HEK293 (cell line): ENCODE measurements at regions not wholly inside any gene's neighbourhood (a gene's known extent, or its start where the extent isn't known, plus 50 kb on each side); places are given as distances from the start of the nearest gene placed in this dataset.
"Not testable (repeated sequence)": the region's sequence is repeated elsewhere in the genome, so short reads cannot be mapped to it uniquely, and the experiment has no call there.

Experiments
- CTCF ChIA-PET: fragments of 350-600 bp; formaldehyde crosslinking; extraction: SDS; loops from one replicate; lab custom pipeline; 2021; ENCODE audit warnings: antibody characterized with exemption; lab: Yijun Ruan, JAX
- POLR2A ChIA-PET: fragments of 300-600 bp; formaldehyde crosslinking; extraction: SDS; loops from one replicate; lab custom pipeline; 2020; ENCODE audit warnings: antibody characterized with exemption, inconsistent platforms; lab: Yijun Ruan, JAX
- H3K27ac ChIP-seq: fragments of 200-500 bp; sonication (Bioruptor generic); 2 replicates; pipeline ENCODE4 v1.5.1; 2014; ENCODE audit warnings: low read depth, low read length, control low read depth, inconsistent platforms; ENCODE audit errors: extremely low read depth
- H3K36me3 ChIP-seq, 2 experiments: fragments of 200-500 bp in 1 of 2; sonication (Bioruptor generic) in 1 of 2; 1 replicate in 1 of 2; 2 replicates in 1 of 2; pipeline ENCODE4 v1.5.1; 2014 to 2017; ENCODE audit warnings: inconsistent platforms in 2 of 2, low read length in 2 of 2; ENCODE audit not compliant: control insufficient read depth in 2 of 2, insufficient read depth in 1 of 2
- H3K4me1 ChIP-seq: fragments of 200-500 bp; sonication (Bioruptor generic); 2 replicates; pipeline ENCODE4 v1.5.1; 2014; ENCODE audit warnings: mild to moderate bottlenecking, low read length, inconsistent platforms; ENCODE audit not compliant: control insufficient read depth, insufficient read depth
- H3K4me3 ChIP-seq: 2 replicates; pipeline ENCODE4 v1.5.1; 2011; ENCODE audit warnings: low read depth, mild to moderate bottlenecking, control low read depth, low read length, moderate library complexity
- H3K9me3 ChIP-seq: fragments of 200-500 bp; sonication (Bioruptor generic); 2 replicates; pipeline ENCODE4 v1.5.1; 2014; ENCODE audit warnings: low read depth, low read length, inconsistent platforms; ENCODE audit not compliant: control insufficient read depth, insufficient read depth
- BCL11A ChIP-seq: fragments of 450-650 bp; formaldehyde crosslinking; IDR thresholded peaks from 2 replicates; pipeline ENCODE4 v1.5.1; 2016; ENCODE audit warnings: low read depth, missing biosample characterization, missing genetic modification characterization
- BCL11B ChIP-seq: fragments of 450-650 bp; formaldehyde crosslinking; IDR thresholded peaks from 2 replicates; pipeline ENCODE4 v1.5.1; 2016; ENCODE audit warnings: low read depth, missing biosample characterization, missing genetic modification characterization
- HOXA7 ChIP-seq: sonication (generic); formaldehyde crosslinking; IDR thresholded peaks from 2 replicates; pipeline ENCODE4 v1.8.1; 2022; ENCODE audit warnings: missing genetic modification reagents, borderline replicate concordance
- ZBTB1 ChIP-seq: fragments of 450-650 bp; formaldehyde crosslinking; IDR thresholded peaks from 2 replicates; pipeline ENCODE4 v1.5.1; 2016; ENCODE audit warnings: missing biosample characterization, missing genetic modification characterization
- ZFP3 ChIP-seq: fragments of 450-650 bp; formaldehyde crosslinking; IDR thresholded peaks from 2 replicates; pipeline ENCODE4 v1.5.1; 2016; ENCODE audit warnings: low read depth, missing biosample characterization, missing genetic modification characterization
- ZNF157 ChIP-seq: fragments of 450-650 bp; formaldehyde crosslinking; IDR thresholded peaks from 2 replicates; pipeline ENCODE4 v1.5.1; 2016; ENCODE audit warnings: missing biosample characterization, missing genetic modification characterization
- ZNF169 ChIP-seq: fragments of 450-650 bp; formaldehyde crosslinking; IDR thresholded peaks from 2 replicates; pipeline ENCODE4 v1.5.1; 2016; ENCODE audit warnings: missing biosample characterization, missing genetic modification characterization
- ZNF18 ChIP-seq: fragments of 450-650 bp; formaldehyde crosslinking; IDR thresholded peaks from 2 replicates; pipeline ENCODE4 v1.5.1; 2016; ENCODE audit warnings: missing biosample characterization, missing genetic modification characterization
- ZNF221 ChIP-seq: fragments of 450-650 bp; formaldehyde crosslinking; IDR thresholded peaks from 2 replicates; pipeline ENCODE4 v1.5.1; 2017; ENCODE audit warnings: missing biosample characterization, missing genetic modification characterization, borderline replicate concordance
- ZNF433 ChIP-seq: fragments of 450-650 bp; formaldehyde crosslinking; IDR thresholded peaks from 2 replicates; pipeline ENCODE4 v1.5.1; 2016; ENCODE audit warnings: missing biosample characterization, missing genetic modification characterization, low read depth
- ZNF692 ChIP-seq: fragments of 450-650 bp; formaldehyde crosslinking; IDR thresholded peaks from 2 replicates; pipeline ENCODE4 v1.5.1; 2016; ENCODE audit warnings: missing biosample characterization, missing genetic modification characterization
- ZNF707 ChIP-seq: fragments of 450-650 bp; formaldehyde crosslinking; IDR thresholded peaks from 2 replicates; pipeline ENCODE4 v1.5.1; 2016; ENCODE audit warnings: missing biosample characterization, missing genetic modification characterization
- ZSCAN18 ChIP-seq: fragments of 450-650 bp; formaldehyde crosslinking; IDR thresholded peaks from 2 replicates; pipeline ENCODE4 v1.5.1; 2016; ENCODE audit warnings: missing biosample characterization, missing genetic modification characterization
- ZSCAN30 ChIP-seq: fragments of 450-650 bp; IDR thresholded peaks from 2 replicates; pipeline ENCODE4 v1.5.1; 2018; ENCODE audit warnings: missing biosample characterization, mild to moderate bottlenecking, missing genetic modification characterization, moderate library complexity
- TF ChIP-seq, protein P1 (sequence below): fragments of 450-650 bp; formaldehyde crosslinking; IDR thresholded peaks from 2 replicates; pipeline ENCODE4 v1.5.1; 2016; ENCODE audit warnings: missing biosample characterization, missing genetic modification characterization
- TF ChIP-seq, protein P2 (sequence below): fragments of 450-650 bp; formaldehyde crosslinking; IDR thresholded peaks from 2 replicates; pipeline ENCODE4 v1.5.1; 2016; ENCODE audit warnings: missing biosample characterization, missing genetic modification characterization

- no peaks in the 10 kb centered on the region for H3K36me3 ChIP-seq
- no peak overlapping the region for H3K27ac ChIP-seq
- ChIA-PET POLR2A (interaction anchor here (0.6 kb wide), 1 partner anchor 217 kb away, joined by 7 read pairs; no protein-coding TSS in a partner anchor), CTCF (no interaction called here)
- no peaks in the 10 kb centered on the region for H3K9me3 ChIP-seq
- no peak overlapping the region for H3K4me3 ChIP-seq
- TF ChIP-seq ZNF169: no peak
- TF ChIP-seq BCL11A (tag by site-specific recombination): no peak
- no peak for TF ChIP-seq ZBTB1 (tag by site-specific recombination)
- TF ChIP-seq, protein P1, sequence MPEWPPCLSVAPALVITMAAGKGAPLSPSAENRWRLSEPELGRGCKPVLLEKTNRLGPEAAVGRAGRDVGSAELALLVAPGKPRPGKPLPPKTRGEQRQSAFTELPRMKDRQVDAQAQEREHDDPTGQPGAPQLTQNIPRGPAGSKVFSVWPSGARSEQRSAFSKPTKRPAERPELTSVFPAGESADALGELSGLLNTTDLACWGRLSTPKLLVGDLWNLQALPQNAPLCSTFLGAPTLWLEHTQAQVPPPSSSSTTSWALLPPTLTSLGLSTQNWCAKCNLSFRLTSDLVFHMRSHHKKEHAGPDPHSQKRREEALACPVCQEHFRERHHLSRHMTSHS (tag by site-specific recombination): no peak
- TF ChIP-seq ZNF157 (tag by site-specific recombination): no peak
- TF ChIP-seq, protein P2, sequence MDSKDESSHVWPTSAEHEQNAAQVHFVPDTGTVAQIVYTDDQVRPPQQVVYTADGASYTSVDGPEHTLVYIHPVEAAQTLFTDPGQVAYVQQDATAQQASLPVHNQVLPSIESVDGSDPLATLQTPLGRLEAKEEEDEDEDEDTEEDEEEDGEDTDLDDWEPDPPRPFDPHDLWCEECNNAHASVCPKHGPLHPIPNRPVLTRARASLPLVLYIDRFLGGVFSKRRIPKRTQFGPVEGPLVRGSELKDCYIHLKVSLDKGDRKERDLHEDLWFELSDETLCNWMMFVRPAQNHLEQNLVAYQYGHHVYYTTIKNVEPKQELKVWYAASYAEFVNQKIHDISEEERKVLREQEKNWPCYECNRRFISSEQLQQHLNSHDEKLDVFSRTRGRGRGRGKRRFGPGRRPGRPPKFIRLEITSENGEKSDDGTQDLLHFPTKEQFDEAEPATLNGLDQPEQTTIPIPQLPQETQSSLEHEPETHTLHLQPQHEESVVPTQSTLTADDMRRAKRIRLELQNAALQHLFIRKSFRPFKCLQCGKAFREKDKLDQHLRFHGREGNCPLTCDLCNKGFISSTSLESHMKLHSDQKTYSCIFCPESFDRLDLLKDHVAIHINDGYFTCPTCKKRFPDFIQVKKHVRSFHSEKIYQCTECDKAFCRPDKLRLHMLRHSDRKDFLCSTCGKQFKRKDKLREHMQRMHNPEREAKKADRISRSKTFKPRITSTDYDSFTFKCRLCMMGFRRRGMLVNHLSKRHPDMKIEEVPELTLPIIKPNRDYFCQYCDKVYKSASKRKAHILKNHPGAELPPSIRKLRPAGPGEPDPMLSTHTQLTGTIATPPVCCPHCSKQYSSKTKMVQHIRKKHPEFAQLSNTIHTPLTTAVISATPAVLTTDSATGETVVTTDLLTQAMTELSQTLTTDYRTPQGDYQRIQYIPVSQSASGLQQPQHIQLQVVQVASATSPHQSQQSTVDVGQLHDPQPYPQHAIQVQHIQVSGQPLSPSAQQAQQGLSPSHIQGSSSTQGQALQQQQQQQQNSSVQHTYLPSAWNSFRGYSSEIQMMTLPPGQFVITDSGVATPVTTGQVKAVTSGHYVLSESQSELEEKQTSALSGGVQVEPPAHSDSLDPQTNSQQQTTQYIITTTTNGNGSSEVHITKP (tag by site-specific recombination): no peak
- TF ChIP-seq ZNF707 (tag by site-specific recombination): no peak
- no peak for TF ChIP-seq ZNF18
- TF ChIP-seq ZSCAN30 (tag by site-specific recombination): no peak
- TF ChIP-seq ZNF221: no peak
- TF ChIP-seq ZNF692 (tag by site-specific recombination): no peak
- TF ChIP-seq HOXA7 (CRISPR knock-in tag): no peak
- TF ChIP-seq ZFP3 (tag by site-specific recombination): no peak
- peaks cover 8% of the 10 kb centered on the region for H3K4me1 ChIP-seq
These were observed 341.1 kb downstream of the BCL11A start for GRCh38 chr2:60212181-60212945.

- H3K4me3 ChIP-seq, CTCF ChIA-PET, POLR2A ChIA-PET, H3K4me1 ChIP-seq, H3K36me3 ChIP-seq, H3K9me3 ChIP-seq, H3K27ac ChIP-seq: not testable (repeated sequence)
These were observed 364.4 kb downstream of the BCL11A start for GRCh38 chr2:60189006-60189405.

- Histone ChIP-seq H3K4me3 (no peak overlapping the region), H3K27ac (no peak overlapping the region), H3K4me1 (no peaks in the 10 kb centered on the region), H3K9me3 (no peaks in the 10 kb centered on the region), H3K36me3 (no peaks in the 10 kb centered on the region)
- CTCF ChIA-PET: no interaction called here
- POLR2A ChIA-PET: no interaction called here
- TF ChIP-seq ZSCAN18 (tag by site-specific recombination) (no peak), BCL11B (no peak), ZNF433 (tag by site-specific recombination) (no peak), ZFP3 (tag by site-specific recombination) (no peak)
These were observed 378.2 kb downstream of the BCL11A start for GRCh38 chr2:60175290-60175689.
